Mucosa of rectum (tissue), 2 donors: ENCODE measurements at regions not wholly inside any gene's neighbourhood (a gene's known extent, or its start where the extent isn't known, plus 50 kb on each side); places are given as distances from the start of the nearest gene placed in this dataset.
"Not testable (repeated sequence)": the region's sequence is repeated elsewhere in the genome, so short reads cannot be mapped to it uniquely, and the experiment has no call there.

Experiments
- H3K27ac ChIP-seq, 2 donors: one replicate each; pipeline ENCODE4 v1.7.0; 2013; ENCODE audit warnings: inconsistent platforms in 2 of 2, low read depth in 2 of 2, low read length in 2 of 2
- H3K27me3 ChIP-seq, 2 donors: one replicate each; pipeline ENCODE4 v1.7.0; 2013; ENCODE audit warnings: low read length in 2 of 2; ENCODE audit not compliant: control insufficient read depth in 2 of 2, insufficient read depth in 2 of 2
- H3K36me3 ChIP-seq, 2 donors: one replicate each; pipeline ENCODE4 v1.7.0; 2013; ENCODE audit warnings: low read length in 2 of 2; ENCODE audit not compliant: control insufficient read depth in 2 of 2, insufficient read depth in 2 of 2
- H3K4me1 ChIP-seq, 2 donors: one replicate each; pipeline ENCODE4 v1.7.0; 2013; ENCODE audit warnings: low read length in 2 of 2, mild to moderate bottlenecking in 1 of 2; ENCODE audit not compliant: control insufficient read depth in 2 of 2, insufficient read depth in 2 of 2
- H3K4me3 ChIP-seq, 2 donors: one replicate each; pipeline ENCODE4 v1.7.0; 2013; ENCODE audit warnings: low read length in 2 of 2
- H3K9ac ChIP-seq, 2 donors: one replicate each; pipeline ENCODE4 v1.7.0; 2013; ENCODE audit warnings: low read length in 2 of 2, low read depth in 1 of 2, mild to moderate bottlenecking in 1 of 2
- H3K9me3 ChIP-seq, 2 donors: one replicate each; pipeline ENCODE4 v1.7.0; 2013; ENCODE audit warnings: low read length in 2 of 2; ENCODE audit not compliant: control insufficient read depth in 2 of 2
- donor health status: healthy.
- donor health status: Normal muscosa, but diverticular disease.

- not testable (repeated sequence) for H3K27ac ChIP-seq, H3K27me3 ChIP-seq, H3K9me3 ChIP-seq, H3K4me1 ChIP-seq, H3K4me3 ChIP-seq, H3K36me3 ChIP-seq, H3K9ac ChIP-seq
These were observed 423.6 kb downstream of the KCTD16 start for GRCh38 chr5:144594234-144594633.

DNA sequence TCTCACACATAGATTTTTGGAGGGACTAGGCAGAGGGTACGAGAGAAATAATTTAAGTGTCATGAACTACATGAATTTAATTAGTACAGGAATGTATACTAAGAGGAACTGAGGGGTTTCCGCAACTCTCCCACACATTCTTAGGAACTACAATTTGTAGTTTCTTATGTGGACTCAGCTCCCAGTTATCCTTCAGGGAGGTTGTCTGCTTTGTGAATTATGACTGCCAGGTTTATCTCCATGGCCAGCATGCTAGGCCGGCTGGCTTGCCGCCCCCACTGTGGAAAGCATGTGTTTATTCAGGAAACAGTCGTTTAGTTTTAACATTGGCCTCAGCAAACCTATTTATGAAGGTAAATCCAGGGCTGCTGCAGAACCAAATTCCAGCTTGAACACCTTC is 415.0 kb downstream of the KCTD16 start:
- H3K4me3 ChIP-seq: no peak overlapping the region
- no peak overlapping the region for H3K27ac ChIP-seq
- H3K27me3 ChIP-seq: no peaks in the 10 kb centered on the region
- H3K4me1 ChIP-seq: no peaks in the 10 kb centered on the region
- H3K36me3 ChIP-seq: no peaks in the 10 kb centered on the region
- H3K9ac ChIP-seq: no peak overlapping the region
- no peaks in the 10 kb centered on the region for H3K9me3 ChIP-seq

GRCh38 chr5:144583541-144584449 is 413.1 kb downstream of the KCTD16 start:
- no peak overlapping the region for H3K27ac ChIP-seq
- no peaks in the 10 kb centered on the region for H3K36me3 ChIP-seq
- no peaks in the 10 kb centered on the region for H3K27me3 ChIP-seq

DNA sequence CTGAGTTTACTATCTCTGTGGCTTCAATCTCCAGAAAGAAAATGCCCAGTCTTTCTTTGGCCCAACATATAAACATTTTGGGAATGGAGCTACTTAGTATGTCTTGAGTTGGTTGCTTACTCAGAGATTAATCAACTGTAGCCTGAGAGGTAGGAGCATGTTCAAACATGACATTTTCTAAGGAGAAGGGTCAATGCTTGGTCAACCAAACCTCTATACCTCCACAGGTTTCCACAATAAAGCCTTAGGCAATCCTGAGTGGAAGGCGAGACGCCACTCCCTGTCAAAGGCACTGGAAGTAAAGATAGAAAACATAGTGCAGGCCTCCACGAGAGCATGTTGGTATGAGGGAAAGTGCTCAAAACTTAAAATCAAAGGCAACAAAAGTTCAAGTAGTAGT is 411.4 kb downstream of the KCTD16 start:
- Histone ChIP-seq H3K36me3 (no peaks in the 10 kb centered on the region), H3K27ac (no peak overlapping the region)

More at GRCh38 chr5:144583541-144584449, 413.1 kb downstream of the KCTD16 start:
- no peak overlapping the region for H3K9ac ChIP-seq
- H3K9me3 ChIP-seq: no peaks in the 10 kb centered on the region
- no peak overlapping the region for H3K4me3 ChIP-seq
- H3K4me1 ChIP-seq: no peaks in the 10 kb centered on the region

GRCh38 chr5:144581044-144581443 is 410.4 kb downstream of the KCTD16 start:
- Histone ChIP-seq H3K4me1 (no peaks in the 10 kb centered on the region), H3K27ac (no peak overlapping the region), H3K36me3 (no peaks in the 10 kb centered on the region), H3K4me3 (no peak overlapping the region), H3K9ac (no peak overlapping the region), H3K9me3 (no peaks in the 10 kb centered on the region), H3K27me3 (no peaks in the 10 kb centered on the region)

More for the DNA sequence above, 411.4 kb downstream of the KCTD16 start:
- Histone ChIP-seq H3K27me3 (no peaks in the 10 kb centered on the region), H3K4me1 (no peaks in the 10 kb centered on the region), H3K4me3 (no peak overlapping the region), H3K9ac (no peak overlapping the region), H3K9me3 (no peaks in the 10 kb centered on the region)

DNA sequence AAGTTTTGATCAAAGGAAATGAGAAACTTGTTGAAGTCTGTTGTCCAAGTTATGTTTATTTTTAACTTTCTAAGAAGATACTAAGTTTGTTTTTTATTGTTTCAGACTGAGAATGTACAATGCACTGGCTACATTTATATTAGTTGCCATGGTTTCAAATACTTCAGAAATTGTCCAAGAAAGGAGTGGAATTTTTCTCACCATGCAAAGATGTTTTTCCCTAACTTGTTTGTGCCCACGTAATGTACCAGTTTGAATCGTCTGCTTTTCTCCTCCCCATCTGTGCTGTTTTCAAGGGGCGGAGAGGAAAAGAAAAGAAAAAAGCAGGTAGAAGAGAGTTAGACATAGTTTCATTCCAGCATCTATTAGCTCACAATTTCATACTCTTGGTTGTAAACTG is 407.0 kb downstream of the KCTD16 start:
- Histone ChIP-seq H3K9ac (no peak overlapping the region), H3K4me3 (no peak overlapping the region), H3K9me3 (no peaks in the 10 kb centered on the region), H3K27me3 (no peaks in the 10 kb centered on the region), H3K4me1 (no peaks in the 10 kb centered on the region), H3K27ac (no peak overlapping the region), H3K36me3 (no peaks in the 10 kb centered on the region)

DNA sequence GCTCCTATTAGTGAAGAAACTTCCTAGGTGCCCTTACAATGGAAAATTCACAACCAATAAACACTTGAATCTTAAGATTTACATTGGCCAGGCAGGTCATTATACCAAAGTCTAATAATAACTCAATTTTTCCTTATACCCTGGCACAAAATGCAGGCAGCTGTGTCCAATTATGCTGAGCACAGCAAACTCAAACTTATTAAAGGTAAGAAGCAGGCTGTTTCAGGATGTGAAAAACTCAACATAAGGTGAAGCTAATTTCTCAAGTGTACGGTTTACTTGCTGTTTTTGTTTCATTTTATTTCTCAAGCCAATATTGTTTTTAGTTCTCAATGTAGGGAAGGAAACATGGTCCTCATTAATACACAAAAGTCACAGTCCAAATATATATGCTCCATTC is 405.1 kb downstream of the KCTD16 start:
- no peaks in the 10 kb centered on the region for H3K36me3 ChIP-seq
- H3K9me3 ChIP-seq: no peaks in the 10 kb centered on the region
- no peaks in the 10 kb centered on the region for H3K27me3 ChIP-seq
- no peaks in the 10 kb centered on the region for H3K4me1 ChIP-seq
- no peak overlapping the region for H3K4me3 ChIP-seq
- H3K9ac ChIP-seq: no peak overlapping the region
- no peak overlapping the region for H3K27ac ChIP-seq

GRCh38 chr5:144567421-144567780 is 396.7 kb downstream of the KCTD16 start:
- Histone ChIP-seq H3K9me3 (no peaks in the 10 kb centered on the region), H3K9ac (no peak overlapping the region), H3K4me3 (no peak overlapping the region), H3K4me1 (no peaks in the 10 kb centered on the region), H3K36me3 (no peaks in the 10 kb centered on the region), H3K27ac (no peak overlapping the region), H3K27me3 (no peaks in the 10 kb centered on the region)

GRCh38 chr5:144566747-144567420 is 396.2 kb downstream of the KCTD16 start:
- Histone ChIP-seq H3K9me3 (no peaks in the 10 kb centered on the region), H3K36me3 (no peaks in the 10 kb centered on the region), H3K4me1 (no peaks in the 10 kb centered on the region)

DNA sequence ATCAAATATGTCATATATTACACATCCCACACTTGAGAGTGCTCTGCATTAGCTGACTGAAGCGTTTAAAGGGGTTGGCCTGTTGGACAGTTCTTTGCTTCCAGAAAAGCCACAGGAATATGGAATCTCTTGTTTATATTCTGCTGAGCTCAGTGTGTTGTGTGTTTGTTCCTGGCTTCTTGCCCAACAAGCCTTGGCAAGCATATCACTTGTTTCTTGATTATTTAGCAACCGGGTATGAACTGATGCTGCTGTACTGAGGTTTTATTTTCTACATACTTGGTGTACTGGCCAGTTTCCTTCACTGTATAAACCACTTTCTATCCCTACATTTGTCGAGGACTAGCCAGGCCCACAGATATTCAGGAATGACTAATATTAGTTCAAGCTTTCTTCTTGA is 378.9 kb downstream of the KCTD16 start:
- H3K27ac ChIP-seq: no peak overlapping the region
- H3K9ac ChIP-seq: no peak overlapping the region
- H3K4me1 ChIP-seq: no peaks in the 10 kb centered on the region
- no peak overlapping the region for H3K4me3 ChIP-seq
- H3K9me3 ChIP-seq: no peaks in the 10 kb centered on the region
- H3K27me3 ChIP-seq: no peaks in the 10 kb centered on the region
- no peaks in the 10 kb centered on the region for H3K36me3 ChIP-seq

More at GRCh38 chr5:144566747-144567420, 396.2 kb downstream of the KCTD16 start:
- Histone ChIP-seq H3K27ac (no peak overlapping the region), H3K4me3 (no peak overlapping the region), H3K27me3 (no peaks in the 10 kb centered on the region), H3K9ac (no peak overlapping the region)
